HG03060 (cell line): ENCODE measurements at regions not wholly inside any gene's neighbourhood (a gene's known extent, or its start where the extent isn't known, plus 50 kb on each side); places are given as distances from the start of the nearest gene placed in this dataset.
"Not testable (repeated sequence)": the region's sequence is repeated elsewhere in the genome, so short reads cannot be mapped to it uniquely, and the experiment has no call there.

ENCODE experiments used
- ATAC-seq: cut with Tn5 transposase; IDR thresholded peaks from one replicate; pipeline ENCODE4 v1.9.1; 2021; ENCODE audit warnings: low read depth, moderate number of reproducible peaks; ENCODE audit not compliant: unreplicated experiment

DNA sequence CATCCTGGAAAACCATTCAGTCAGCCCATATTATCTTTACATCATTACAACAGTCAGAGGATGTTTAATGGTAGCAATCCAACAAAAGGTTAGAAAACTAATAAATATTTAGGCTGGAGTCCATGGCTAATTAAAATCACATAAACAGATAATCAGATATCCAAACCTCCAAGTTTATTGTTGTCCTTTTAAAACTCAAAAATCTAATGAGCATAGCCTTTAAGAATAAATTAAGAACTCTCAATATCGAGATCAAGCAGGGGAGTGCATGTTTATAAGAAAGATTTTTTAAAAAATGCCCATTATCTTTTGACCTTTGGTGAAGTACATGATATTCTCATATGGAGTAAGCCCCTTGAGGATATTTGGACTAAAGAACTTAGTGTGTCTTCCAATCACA is 842.9 kb upstream of the SEMA6A start:
- ATAC-seq: no peak

DNA sequence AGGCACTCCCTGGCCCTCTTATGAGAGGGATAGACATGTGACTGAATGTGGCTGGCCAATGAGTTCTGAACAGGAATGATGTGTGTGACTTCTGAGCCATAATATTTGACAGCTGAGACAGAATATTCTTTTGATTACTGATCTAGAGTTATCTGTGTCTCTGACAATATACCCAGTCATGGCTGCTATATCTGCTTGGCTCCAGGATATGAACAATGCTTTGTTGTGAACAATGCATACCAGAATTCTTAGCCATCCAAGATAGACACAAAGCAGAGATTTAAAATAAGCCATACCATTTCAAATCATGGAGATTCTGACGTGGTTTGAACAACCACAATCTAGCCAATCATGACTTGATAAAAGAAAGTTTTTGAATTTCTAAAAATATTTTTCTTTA is 840.3 kb upstream of the SEMA6A start:
- ATAC-seq: no peak

DNA sequence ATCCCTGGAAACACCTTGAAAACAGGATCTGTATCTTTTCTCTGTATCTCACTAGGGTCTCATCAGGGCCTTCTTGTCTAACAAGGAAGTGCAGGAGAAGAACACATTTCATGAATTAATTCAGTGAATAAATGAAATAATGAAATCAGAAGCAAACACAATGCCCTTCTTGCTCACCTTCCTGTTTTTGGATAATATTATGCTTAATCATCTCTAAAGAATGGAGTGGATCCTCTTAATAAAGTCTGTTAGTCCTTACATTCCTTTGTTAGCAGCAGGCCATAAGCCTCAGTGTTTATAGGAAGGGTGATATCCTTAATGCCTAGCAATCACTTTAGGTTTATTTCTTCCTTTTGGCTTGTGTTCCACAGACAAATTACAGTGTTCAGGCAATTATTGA is 837.1 kb upstream of the SEMA6A start:
- ATAC-seq: no peak

DNA sequence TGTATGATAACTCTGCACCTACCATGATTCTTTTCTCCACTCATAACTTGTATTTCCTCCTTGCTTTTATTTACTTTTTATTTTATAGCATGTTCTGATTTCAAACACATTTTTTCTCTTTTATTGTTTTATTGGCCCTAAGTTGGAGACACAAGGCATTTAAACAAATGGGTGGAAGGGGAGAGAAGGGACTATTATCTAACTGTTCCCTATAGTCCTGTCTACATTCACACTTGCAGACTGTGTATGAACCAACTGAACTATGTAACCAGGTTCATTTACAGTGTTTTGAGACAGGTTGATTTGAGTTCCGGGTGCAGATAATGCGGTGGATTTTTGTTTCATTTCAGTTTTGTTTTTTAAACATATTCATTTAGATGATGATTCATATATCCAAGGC is 830.6 kb upstream of the SEMA6A start:
- ATAC-seq: no peak

DNA sequence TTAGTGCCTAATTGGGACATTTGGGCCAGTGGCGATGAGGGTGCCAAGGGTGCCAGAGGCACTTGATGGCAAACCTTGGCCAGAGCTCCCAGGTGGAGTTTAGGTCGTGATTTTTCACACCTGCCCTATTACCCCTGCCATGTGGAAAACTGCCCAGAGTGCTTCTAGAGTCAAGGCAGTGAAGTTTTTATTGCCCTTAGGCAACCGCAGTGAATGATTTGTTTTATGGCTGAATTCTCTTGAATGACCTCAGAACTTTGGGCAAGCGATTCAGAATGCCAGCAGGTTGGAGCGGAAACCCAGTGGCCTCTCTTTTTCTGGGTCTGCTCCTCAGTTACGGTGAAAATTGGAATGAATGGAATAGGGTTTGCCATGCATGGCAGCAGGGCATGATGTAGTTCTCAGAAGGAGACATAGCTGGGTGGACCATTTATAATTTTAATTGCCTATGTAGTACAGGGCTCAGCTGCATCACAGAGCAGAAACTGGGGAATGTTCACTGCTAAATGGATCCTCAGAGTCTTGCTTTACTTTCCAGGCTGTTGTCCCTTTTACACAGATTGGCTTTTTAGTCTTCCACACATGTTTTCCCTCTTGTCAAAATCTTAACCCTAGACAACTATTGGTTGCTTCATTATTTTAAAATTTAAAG is 820.0 kb upstream of the SEMA6A start:
- ATAC-seq: no peak

DNA sequence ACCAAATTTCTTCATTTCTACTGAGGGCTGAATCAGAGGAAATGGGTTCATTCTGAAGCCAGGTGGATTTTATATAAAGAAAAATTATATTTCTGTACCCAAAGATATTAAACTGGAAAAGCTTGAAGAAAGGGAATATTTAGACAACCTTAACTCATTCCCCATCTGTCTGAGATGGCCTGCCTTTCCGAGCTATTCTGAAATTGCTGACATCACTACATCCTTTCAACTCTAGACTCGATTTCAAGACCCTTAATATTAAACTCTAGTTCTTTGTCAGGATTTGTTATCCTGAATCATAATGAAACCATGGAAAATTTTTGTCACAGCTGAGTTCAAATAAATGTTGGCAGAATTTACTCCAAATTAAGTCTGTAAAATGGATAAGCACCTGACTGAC is 818.5 kb upstream of the SEMA6A start:
- ATAC-seq: no peak

DNA sequence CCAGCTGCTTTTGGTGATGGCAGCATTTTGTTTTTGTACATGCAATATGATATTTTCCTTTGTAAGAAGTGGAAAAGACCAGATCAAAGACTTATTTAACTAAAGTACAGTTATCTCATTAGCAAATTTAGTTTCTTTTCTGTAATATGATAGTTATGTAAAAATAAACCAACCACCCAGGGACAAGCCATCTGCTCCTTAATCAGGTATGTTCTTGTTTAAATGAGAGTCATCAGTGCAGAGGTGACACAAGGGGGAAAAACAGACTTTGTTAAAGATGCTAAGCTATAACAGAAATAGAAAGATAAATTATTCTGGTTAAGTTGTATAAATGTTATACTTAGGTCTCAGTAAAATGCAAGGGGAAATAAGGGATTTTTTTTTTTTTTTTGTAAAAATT is 805.7 kb upstream of the SEMA6A start:
- ATAC-seq: no peak

DNA sequence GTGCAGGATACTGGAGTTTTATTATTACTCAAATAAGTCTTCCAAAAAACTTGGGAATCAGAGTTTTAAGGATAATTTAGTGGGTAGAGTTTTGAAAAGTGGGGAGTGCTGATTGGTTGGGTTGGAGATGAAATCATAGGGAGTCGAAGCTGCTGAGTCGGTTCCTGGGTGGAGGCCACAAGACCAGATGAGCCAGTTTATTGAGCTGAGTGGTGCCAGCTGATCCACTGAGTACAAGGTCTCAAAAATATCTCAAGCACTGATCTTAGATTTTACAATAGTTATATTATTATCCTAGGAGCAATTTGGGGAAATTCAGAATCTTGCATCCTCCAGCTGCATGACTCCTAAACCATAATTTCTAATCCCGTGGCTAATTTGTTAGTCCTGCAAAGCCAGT is 804.9 kb upstream of the SEMA6A start:
- no peak for ATAC-seq

DNA sequence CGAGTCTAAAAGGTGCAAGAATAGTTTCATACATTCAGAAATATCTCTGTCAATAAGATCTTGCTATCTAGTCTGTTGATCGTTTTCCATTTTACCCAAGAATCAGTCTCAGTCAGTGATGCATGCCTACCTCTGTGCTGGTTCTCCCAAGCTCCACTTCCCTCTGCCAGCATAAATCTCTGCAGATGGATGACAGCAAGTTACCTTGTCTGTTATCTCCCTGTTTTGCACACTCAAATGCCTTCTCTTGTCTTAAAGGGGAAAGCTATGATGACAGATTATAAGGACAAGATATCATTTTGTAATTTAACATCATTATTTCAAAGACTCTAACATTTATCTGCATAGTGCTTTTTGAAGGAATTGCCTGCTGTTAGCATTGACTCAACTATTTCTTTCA is 802.1 kb upstream of the SEMA6A start:
- no peak for ATAC-seq

DNA sequence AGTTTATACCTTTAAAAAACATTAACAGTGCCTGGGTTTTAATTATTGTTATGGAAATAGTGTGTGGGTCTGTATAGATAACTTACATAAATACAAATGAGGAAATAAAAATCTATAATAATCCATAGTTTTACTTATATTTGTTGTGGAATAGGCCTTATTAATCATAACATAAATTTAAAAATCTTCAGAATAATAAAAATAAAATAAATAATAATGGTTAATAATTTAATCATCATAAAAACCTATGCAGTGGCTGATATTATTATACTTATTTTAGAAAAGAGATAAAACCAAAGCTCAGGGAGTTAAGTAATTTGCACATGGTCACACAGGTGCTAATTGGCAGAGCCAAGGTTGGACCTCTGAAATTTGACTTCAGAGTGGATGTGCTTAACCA is 785.3 kb upstream of the SEMA6A start:
- no peak for ATAC-seq

DNA sequence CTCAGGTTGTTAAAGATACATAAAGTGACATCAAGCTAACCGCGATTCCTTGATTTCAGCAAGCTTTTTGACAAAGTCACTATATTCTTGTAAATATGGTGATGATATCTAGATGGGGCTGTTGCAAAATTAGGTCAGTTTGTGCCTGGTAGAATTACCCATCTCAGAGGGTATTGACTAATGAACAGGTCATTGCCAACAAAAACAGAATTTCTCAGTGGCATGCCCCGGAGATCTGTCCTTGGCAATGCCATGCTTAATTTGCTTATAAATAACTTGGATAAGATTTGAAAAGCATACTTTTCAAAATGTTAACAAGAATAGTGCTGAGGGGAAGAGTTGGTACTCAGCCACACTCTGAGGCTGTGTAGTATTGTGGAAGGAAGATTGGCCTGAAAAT is 783.3 kb upstream of the SEMA6A start:
- no peak for ATAC-seq

DNA sequence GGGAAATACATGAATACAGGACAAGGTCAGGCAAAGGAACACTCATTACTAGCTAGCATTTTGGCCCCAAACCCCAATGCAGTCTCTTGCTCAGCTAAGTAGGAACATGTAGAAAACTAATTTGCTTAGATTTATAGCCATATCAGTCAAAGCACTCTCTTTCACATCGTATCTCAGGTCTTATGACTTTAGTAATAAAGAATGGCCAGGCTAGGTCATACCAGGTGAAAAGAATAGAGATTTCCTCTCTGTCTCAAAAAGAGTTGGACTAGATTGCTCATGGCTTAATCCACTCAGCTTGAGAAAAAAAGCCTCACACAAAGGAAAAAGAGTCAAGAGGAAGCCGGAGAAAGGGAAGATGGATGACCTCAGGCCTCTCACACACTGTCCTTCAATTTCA is 772.7 kb upstream of the SEMA6A start:
- ATAC-seq: no peak

DNA sequence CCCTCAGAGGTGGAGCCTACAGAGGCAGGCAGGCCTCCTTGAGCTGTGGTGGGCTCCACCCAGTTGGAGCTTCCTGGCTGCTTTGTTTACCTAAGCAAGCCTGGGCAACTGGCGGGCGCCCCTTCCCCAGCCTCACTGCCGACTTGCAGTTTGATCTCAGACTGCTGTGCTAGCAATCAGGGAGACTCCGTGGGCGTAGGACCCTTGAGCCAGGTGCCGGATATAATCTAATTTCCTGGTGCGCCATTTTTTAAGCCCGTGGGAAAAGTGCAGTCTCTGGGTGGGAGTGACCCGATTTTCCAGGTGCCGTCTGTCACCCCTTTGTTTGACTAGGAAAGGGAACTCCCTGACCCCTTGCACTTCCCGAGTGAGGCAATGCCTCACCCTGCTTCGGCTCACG is 769.1 kb upstream of the SEMA6A start:
- ATAC-seq: not testable (repeated sequence)

DNA sequence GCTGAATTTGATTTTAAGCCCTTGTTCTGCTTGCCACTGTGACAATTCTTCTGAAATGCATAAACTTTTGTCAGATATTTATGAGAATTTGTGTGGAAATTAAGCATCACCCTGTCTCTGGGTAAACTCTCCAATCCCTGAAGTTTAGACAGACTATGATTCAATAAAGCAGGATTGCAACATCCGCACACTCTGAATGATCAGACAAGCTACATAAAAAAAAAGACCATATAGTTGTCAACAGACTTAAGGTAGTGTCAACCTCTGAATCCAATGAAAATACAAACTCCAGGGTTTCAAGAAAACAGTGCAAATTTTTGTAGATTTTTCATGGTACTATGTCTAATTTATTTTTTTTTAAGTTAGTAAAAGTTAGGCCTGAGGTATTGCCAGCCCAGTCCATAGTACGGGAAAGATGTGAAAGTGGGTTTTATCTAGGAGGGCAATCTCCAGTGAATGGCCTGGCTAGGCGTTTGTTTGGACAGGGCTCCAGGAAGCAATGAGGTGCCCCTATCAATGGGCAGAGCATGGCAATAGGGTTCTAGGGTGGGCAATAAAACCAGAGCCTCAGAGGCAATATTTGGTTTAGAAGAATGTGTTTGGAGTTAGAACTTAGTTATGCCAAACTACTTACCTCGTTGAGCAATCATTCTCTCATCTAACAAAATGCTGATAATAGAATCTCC is 762.6 kb upstream of the SEMA6A start:
- no peak for ATAC-seq

DNA sequence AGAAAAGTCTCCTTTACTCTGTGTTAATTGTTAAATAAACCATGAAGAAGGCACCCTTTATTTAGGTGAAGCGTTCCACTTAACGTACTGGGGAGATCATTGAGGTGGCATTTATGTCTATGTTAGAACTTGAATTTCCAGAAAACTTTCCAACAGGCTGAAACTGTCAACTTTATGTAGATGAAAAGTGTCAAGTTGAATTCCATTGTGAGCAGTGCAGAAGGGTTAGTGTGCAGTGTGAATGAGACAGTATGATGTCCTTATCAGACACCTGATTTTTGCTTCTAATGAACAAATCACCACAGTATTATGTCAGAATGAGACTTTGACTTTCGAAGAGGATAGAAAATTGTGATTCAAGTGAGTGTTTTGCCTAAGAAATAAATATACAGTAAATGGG is 761.6 kb upstream of the SEMA6A start:
- ATAC-seq: no peak

DNA sequence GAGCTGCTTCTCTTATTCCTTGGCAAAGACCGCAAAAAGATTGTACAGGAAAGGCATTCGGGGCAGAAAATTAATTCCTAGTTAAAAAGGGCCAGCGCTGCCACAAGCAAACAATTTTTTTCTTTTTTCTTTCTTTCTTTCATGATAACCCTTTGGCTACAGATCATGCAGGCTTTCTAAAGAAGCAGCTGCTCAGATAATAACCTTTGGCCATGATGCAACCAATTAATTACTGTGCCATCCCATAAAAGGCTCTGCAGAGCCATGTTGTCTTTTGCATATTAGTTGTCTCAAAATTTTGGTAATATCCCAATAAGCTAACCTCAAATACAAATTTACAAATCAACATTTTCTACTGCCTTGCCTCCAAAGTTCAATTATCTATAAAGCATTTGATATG is 758.4 kb upstream of the SEMA6A start:
- ATAC-seq: no peak

DNA sequence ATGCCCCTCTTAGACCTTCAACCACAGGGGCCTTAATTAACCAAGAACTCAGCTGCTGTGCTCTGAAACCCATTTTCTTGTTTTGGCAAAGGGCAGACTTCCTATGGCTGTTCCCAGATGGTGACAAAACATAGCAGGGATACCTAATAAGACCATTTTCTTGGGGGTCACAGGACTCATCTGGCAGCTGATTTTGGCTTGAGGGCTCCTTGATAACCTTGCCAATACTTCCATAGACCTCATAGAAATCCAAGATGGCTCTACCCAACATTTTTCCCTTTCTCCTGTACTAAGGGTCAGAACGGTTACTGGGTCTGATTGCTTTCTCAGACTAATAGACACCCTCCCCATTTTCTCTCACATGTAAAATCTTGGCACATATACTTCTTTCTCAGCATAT is 757.7 kb upstream of the SEMA6A start:
- no peak for ATAC-seq

DNA sequence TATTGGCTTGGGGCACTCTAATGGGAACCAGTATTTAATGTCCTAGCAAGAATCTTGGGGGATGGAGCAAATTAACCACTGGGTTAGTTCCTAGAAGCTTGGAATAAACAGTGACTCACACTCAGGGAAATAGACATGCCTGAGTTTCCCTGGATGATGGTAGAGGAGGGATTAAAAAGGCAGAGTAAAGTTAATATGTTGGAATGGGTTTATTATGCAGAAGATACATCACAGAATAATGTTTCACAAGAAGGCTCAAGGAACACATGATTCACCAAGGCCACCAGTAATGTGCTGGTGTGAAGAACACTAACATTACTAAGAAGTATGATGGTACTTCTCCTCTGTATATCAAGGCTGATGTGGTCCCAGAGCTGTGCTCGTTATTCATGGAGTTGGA is 752.9 kb upstream of the SEMA6A start:
- no peak for ATAC-seq

DNA sequence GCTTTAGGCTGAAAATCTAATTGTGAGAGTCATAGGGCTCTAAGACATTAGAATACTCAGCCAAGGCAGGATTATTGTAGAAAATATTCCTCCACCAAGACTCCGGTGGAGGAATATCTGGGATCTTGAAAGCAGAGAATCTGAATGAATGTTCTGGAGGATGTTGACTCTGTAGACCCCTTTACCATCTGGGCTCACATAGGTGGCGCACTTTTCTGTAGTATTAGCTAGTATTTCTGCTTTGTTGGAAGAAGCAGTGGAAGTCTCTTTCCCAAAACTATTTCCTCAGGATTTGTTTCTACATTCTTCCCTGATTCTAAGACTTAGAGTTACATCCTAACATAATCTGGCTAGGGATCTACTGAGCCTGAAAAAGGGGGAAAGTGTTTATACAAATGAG is 752.4 kb upstream of the SEMA6A start:
- no peak for ATAC-seq

DNA sequence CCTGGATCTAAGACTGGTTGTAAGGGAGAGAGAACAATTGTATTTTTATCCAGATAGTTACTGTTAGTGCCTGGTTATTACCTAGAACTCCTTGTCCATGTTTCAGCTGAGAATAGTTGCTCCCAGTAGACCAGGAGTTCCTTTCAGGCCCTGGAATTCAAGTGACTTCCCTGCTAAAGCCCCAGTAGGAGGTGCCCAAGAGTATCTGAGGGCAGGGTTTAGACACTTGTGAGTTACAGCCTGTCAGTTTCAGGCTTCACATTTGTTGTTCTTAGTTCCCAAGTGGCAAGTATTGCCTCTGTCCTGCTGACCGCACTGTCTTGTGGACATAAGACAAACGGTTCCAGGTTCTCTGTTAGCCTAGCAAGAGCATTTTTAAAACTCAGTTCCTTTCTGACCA is 743.9 kb upstream of the SEMA6A start:
- ATAC-seq: no peak

DNA sequence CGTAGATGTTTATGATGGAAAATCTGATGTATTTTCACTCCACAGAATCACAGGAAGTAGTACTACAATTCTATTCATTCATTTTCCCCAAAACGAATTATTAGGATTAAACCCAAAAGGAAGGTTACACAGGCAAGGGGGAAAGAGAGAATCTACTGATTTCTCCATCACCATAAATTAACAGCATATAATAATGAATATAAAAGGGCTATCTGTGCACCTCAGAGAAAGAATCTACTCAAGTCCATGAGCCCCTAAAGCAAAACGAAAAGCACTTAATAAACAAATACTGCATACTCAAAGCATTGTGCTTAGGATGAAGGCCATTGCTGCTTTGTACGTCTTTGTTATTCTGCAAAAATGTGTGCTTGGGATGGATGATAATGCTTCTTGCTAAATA is 740.5 kb upstream of the SEMA6A start:
- no peak for ATAC-seq

DNA sequence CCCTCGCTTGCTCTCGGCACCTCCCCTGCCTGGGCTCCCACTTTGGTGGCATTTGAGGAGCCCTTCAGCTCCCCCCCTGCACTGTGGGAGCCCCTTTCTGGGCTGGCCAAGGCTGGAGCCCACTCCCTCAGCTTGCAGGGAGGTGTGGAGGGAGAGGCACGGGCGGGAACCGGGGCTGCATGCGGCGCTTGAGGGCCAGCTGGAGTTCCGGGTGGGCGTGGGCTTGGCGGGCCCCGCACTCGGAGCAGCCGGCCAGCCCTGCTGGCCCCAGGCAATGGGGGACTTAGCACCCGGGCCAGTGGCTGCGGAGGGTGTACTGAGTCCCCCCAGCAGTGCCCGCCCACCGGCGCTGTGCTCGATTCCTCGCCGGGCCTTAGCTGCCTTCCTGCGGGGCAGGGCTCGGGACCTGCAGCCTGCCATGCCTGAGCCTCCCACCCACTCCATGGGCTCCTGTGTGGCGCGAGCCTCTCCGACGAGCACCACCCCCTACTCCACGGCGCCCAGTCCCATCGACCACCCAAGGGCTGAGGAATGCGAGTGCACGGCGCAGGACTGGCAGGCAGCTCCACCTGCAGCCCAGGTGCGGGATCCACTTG is 730.0 kb upstream of the SEMA6A start:
- ATAC-seq: not testable (repeated sequence)
